Activated B cell treated with CpG ODN at 0.5 μM for 24 hours (primary cell): ENCODE measurements at regions not wholly inside any gene's neighbourhood (a gene's known extent, or its start where the extent isn't known, plus 50 kb on each side); places are given as distances from the start of the nearest gene placed in this dataset.

Source experiments
- ATAC-seq: fragments of 200-7000 bp; cut with Tn5 transposase; one replicate; pipeline ENCODE4 v1.10.0; 2021; ENCODE audit warnings: low read depth, mild to moderate bottlenecking, moderate library complexity
- CTCF ChIA-PET: fragments of 350-600 bp; sonication (Branson Sonifier 250); formaldehyde crosslinking; loops from one replicate; lab custom pipeline; 2021; ENCODE audit warnings: antibody characterized with exemption; lab: Charles Lee
- POLR2A ChIA-PET: fragments of 350-600 bp; sonication (Branson Sonifier 250); formaldehyde crosslinking; loops from one replicate; lab custom pipeline; 2021; ENCODE audit warnings: antibody characterized with exemption; lab: Charles Lee
- DNase-seq: peaks from one replicate; pipeline ENCODE4 v3.0.0; 2022
- H3K27ac Mint-ChIP-seq: one replicate; pipeline ENCODE4 v1.8.0; 2020; ENCODE audit warnings: mixed read lengths
- H3K27me3 Mint-ChIP-seq: one replicate; pipeline ENCODE4 v1.8.0; 2021; ENCODE audit warnings: mixed read lengths
- H3K36me3 Mint-ChIP-seq: one replicate; pipeline ENCODE4 v1.8.0; 2021; ENCODE audit warnings: low read depth, mixed read lengths
- H3K4me1 Mint-ChIP-seq: one replicate; pipeline ENCODE4 v1.8.0; 2021; ENCODE audit warnings: mixed read lengths
- H3K4me3 Mint-ChIP-seq: one replicate; pipeline ENCODE4 v1.8.0; 2020; ENCODE audit warnings: mild to moderate bottlenecking, mixed read lengths
- H3K9me3 Mint-ChIP-seq: one replicate; pipeline ENCODE4 v1.8.0; 2020; ENCODE audit warnings: mixed read lengths
- CTCF ChIP-seq: fragments of 200-600 bp; IDR thresholded peaks from one replicate; pipeline ENCODE4 v1.8.0; 2022; ENCODE audit warnings: antibody characterized with exemption, mild to moderate bottlenecking
- intact Hi-C: fragments of 100-400 bp; cut with micrococcal nuclease; formaldehyde crosslinking; loops from one replicate; pipeline ENCODE4 v1.15.1; 2024

DNA sequence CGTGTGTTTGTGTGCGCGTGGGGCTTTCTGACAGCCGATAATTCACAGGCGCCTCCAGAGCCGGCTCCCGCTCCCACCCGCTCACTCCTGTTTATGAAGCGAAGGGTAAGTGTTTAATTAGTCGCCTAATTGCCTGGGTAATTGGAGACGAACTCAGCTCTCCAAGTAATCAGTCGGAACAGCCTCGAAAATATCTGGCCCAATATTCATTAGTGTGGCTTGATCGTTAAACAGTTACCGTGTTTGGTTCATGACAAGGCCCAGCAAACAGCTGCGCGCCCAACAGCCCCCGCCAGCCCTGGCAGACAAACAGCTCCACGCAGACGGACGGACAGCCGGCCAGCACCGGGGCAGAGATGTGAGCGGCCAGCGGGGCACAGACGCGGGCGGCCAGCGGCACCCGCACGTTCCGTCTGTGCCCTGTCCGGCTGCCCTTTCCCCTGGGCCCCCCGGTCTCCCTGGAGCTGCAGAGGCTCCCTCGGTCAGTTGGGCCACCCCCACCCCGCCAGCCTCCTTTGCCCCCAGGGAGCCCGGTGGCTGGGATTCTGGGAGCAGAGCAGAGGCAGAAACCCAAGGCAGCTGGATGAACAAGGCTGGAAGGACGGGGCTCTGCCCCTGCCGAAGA, 98.2 kb downstream of the UNCX start:
- CTCF ChIA-PET = no interaction called here

DNA sequence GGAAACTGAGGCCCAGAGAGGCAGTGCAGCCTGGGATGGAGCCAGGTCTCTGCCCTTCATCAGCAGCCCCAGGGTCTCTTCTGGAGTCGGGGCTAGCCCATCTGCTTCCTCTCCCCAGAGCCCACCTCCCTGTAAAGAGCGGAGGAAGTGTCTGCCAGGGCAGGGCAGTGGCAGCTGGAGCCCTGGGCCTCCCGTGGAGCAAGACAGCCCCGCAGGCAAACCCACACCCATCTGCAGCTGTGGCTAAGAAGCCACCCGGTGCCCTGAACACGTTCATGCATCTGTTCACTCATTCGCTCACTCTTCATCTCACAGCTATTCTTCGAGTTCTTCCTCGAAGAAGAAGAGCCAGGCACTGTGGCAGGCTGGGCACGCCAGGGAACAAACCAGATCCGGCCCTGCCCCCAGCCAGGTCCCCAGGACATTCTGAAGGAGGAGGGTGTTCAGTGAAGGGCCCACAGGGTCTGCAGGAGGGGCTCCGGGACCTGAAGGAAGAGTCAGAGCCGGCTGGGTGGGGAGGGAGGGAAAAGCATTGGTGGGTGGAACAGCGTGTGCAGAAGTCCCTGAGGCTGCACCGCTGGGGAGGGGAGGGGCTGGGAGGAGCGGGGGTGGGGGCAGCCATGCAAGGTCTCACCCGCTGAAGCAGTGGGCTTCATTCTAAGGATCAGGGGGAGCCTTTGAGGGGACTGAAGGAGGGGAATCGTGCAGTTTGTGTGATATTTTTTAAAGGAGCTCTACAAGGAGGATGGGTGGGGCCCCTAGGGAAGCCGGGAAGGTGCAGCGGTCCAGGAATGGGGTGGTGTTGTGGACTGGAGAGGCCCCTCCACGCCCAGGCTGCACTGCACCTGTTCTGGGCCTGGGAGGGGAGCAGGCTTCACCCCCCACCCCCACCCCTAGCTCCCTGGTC, 99.1 kb downstream of the UNCX start:
- TF ChIP-seq CTCF = no peak
- no peaks in the 10 kb centered on the region for H3K36me3 Mint-ChIP-seq

More for the DNA sequence above, 98.2 kb downstream of the UNCX start:
- intact Hi-C loops = no loop called here
- Mint-ChIP-seq H3K4me1 (no peaks in the 10 kb centered on the region), H3K36me3 (no peaks in the 10 kb centered on the region), H3K27ac (no peak overlapping the region), H3K27me3 (peaks cover 9% of the 10 kb centered on the region), H3K4me3 (no peak overlapping the region), H3K9me3 (peaks cover 2% of the 10 kb centered on the region)
- no peak for TF ChIP-seq CTCF
- POLR2A ChIA-PET = no interaction called here
- DNase-seq (no peak), ATAC-seq (no peak)

GRCh38 chr7:1336509-1336908, 103.8 kb downstream of the UNCX start:
- ChIA-PET POLR2A (no interaction called here), CTCF (no interaction called here)
- DNase-seq = no peak
- Mint-ChIP-seq H3K9me3 (peaks cover 15% of the 10 kb centered on the region), H3K27ac (no peak overlapping the region), H3K4me3 (no peak overlapping the region), H3K36me3 (no peaks in the 10 kb centered on the region), H3K4me1 (no peaks in the 10 kb centered on the region), H3K27me3 (peaks cover 23% of the 10 kb centered on the region)
- ATAC-seq = no peak
- no peak for TF ChIP-seq CTCF
- intact Hi-C loops = no loop called here

More for the DNA sequence above, 99.1 kb downstream of the UNCX start:
- POLR2A ChIA-PET = no interaction called here
- Mint-ChIP-seq H3K27ac (no peak overlapping the region), H3K27me3 (peaks cover 8% of the 10 kb centered on the region), H3K4me1 (no peaks in the 10 kb centered on the region), H3K9me3 (peaks cover 2% of the 10 kb centered on the region), H3K4me3 (no peak overlapping the region)
- no peak for ATAC-seq
- CTCF ChIA-PET = no interaction called here
- no peak for DNase-seq
- intact Hi-C loops = no loop called here

- POLR2A ChIA-PET = no interaction called here
- peaks cover 15% of the 10 kb centered on the region for H3K9me3 Mint-ChIP-seq
- H3K36me3 Mint-ChIP-seq = no peaks in the 10 kb centered on the region
- intact Hi-C loops = no loop called here
- ATAC-seq (no peak), DNase-seq (no peak)
- H3K27me3 Mint-ChIP-seq = peaks cover 22% of the 10 kb centered on the region
- no peak overlapping the region for H3K4me3 Mint-ChIP-seq
- no peaks in the 10 kb centered on the region for H3K4me1 Mint-ChIP-seq
- CTCF ChIA-PET = no interaction called here
- no peak for TF ChIP-seq CTCF
- no peak overlapping the region for H3K27ac Mint-ChIP-seq
Measured at GRCh38 chr7:1339611-1340010, 106.9 kb downstream of the UNCX start.

DNA sequence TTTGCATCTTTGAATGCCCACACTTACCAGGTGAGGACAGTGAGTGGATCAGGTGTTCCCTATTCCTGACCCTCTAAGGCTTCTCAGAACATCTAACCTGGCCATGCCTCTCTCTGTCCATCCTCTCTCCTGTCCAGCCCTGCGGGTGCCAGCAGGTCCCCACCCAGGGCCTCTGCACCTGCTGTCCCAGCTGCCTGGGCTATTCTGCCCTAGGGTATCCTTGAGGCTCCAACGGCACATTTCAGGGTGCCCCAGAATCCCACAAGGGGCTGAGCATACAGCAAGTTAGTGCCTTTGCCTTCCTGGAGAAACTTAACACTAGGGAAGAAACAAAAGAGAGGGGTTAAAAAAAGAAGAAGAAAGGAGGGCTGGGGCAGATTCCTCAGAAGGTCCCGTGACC, 107.4 kb downstream of the UNCX start:
- Mint-ChIP-seq H3K27ac (no peak overlapping the region), H3K27me3 (peaks cover 21% of the 10 kb centered on the region), H3K9me3 (peaks cover 15% of the 10 kb centered on the region), H3K36me3 (no peaks in the 10 kb centered on the region), H3K4me3 (no peak overlapping the region), H3K4me1 (no peaks in the 10 kb centered on the region)
- TF ChIP-seq CTCF = no peak
- DNase-seq (no peak), ATAC-seq (no peak)
- ChIA-PET POLR2A (no interaction called here), CTCF (no interaction called here)
- intact Hi-C loops = no loop called here
